NCI-H1694 (cell line): ENCODE measurements at regions not wholly inside any gene's neighbourhood (a gene's known extent, or its start where the extent isn't known, plus 50 kb on each side); places are given as distances from the start of the nearest gene placed in this dataset.

ENCODE experiments used
- DNase-seq: peaks from one replicate; lab custom pipeline; 2025; lab: John Stamatoyannopoulos, UW

DNA sequence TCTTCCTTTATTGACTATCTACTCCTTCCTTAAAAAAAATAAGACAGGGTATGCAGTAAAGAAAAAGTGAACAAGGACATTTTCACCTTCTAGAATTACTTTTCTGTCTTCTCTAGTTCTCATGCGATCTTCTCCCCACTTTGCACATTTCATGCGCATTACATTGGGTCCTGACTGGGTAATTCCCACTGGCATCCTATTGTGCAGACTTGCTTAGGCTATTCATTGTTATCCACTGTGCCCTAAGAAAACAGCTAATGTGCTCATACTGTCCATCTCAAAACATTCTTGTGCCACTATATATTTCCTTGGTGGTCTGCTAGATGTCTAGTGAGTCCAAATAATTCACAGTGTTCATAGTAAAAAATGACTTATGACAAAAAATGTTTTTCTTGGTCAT, 447.4 kb upstream of the ROBO1 start:
- no peak for DNase-seq

DNA sequence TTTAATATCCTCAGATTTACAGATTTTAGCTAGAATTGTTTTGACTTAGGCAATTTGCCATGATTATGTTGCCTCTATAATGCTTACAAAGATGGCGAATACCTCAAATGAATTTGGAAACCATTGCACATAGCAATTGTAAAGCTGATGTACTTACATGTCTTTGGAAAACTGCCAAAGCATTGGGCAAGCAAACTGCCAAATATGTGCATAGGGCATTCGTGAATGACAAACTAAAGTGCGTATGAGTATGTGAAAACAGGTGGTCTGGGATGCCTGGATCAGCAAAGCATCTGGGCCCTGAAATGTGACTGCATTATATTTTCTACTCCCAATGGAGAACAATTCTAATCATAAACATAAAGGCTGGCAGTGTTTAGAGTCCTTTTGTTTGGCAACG, 445.3 kb upstream of the ROBO1 start:
- DNase-seq = no peak

DNA sequence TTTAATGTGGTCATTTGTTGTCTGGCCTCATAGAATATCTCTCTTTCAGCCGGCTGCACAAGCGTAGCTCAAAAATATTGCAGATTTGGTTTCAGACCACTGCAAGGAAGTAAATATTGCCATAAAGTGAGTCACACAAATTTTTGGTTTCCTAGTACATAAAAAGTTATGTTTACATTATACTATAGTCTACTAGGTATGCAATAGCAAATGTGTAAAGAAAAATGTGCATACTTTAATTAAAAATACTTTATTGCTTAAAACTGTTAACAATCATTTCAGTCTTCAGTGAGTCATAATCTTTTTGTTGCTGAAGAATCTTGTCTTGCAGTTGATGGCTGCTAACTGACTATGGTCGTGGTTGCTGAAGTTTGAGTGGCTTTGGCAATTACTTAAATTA, 425.1 kb upstream of the ROBO1 start:
- no peak for DNase-seq

DNA sequence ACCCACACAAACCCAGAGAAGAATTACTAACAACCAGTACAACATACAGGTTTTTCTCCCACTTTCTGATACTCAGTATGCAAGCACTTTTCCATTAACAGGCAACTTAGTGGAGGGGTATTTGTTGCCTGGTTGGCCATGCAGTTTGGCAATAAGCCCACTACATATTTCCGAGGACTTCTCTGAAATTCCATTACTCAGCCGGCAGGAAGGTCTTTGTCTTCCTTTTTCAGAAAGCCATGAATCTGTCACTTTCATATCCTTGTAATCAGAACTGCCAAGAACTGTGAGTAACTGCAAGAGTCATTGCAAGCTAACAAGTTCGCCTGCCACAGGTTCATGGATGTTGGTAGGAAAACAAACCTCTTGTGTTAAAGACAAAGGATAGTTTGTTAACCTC, 422.3 kb upstream of the ROBO1 start:
- DNase-seq = no peak

DNA sequence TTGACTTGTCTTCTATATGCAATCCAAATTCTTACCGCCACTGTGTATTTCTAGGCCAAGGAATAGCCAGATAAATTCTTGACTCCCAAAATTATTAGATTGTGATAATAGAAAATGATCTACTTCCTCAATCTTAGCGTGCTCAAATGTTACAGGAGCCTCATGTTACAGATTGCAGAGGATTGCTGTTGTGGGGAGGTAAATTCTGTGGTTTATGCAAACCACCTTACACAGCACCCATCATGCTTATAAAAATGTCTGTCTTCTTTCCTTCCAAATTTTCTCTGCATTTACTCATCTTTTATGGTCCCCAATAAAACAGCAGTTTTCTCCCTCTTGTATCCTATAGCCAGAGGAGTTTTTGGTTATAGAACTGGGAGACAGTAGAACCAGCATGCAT, 420.2 kb upstream of the ROBO1 start:
- DNase-seq = no peak

DNA sequence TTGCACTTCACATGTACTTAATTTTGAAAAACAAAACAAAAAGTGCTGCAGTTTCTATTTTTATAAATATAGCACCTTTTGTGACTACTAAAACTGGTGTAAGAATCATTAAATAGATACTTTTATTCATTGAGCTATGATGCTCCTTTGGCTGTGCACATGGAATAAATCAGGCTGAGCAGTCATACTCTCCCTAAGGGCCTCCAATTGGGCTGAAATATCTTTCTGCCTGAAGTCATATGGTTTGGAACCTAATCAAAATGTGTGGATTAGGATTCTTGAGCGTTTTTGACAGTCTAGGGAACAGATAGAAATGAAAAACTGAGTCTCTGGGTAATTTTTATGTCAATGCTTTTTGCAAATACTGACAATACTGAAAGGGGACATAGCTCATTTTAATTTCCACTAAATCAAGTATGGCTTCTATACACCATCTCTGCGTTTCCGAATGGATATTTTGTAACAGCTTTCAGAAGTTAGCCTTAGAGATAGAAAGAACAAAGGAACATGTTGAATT, 392.2 kb upstream of the ROBO1 start:
- no peak for DNase-seq

DNA sequence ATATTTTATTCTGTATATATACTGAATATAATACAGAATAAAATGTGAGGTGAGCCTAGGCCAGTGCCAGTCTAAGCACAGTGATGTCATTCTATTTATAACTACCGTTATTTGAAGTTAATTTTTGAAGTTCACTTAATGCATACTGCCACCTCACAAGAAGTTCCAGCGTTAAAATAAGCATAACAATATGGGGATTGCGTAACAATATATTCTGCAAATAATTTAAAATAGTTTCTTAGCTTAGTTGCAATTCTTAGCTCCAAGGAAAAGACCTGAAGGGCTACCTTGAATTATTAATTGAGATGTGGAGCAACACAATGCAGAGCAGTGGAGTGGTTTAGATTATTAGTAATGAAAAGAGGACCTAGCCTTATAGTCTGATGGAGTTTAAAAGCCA, 390.5 kb upstream of the ROBO1 start:
- DNase-seq = no peak

DNA sequence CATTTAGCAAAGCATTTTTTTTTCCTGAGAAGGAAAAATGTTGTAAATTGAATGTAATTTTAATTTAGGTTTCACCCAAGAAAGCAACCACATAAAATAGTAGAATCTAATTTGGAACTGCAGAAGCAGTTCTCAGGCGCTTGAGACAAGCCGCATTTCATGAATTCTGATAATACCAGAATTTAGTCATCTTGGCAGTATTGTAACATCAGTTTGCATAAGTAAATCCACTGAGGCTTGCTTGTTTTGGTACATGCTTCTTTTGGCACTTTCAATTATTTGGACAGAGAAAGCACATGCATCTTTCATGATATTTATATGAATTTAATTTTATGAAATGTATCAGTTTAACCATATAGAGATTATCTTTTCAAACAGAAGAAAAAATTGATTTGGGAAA, 389.7 kb upstream of the ROBO1 start:
- DNase-seq = no peak

DNA sequence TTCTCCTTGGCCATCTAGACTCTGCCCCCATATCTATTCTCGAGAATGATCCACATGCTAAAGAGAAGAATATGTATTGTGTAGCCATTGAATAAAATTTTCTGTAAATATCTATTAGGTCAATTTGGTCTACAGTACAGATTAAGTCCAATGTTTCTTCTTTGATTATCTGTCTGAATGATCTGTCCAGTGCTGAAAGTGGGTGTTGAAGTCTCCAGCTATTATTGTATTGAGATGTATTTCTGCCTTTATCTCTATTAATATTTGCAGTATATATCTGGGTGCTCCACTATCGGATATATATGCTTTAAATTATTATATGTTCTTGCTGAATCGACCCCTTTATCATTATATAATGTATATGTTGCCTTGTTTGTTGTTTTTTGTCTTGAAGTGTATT, 384.9 kb upstream of the ROBO1 start:
- no peak for DNase-seq

DNA sequence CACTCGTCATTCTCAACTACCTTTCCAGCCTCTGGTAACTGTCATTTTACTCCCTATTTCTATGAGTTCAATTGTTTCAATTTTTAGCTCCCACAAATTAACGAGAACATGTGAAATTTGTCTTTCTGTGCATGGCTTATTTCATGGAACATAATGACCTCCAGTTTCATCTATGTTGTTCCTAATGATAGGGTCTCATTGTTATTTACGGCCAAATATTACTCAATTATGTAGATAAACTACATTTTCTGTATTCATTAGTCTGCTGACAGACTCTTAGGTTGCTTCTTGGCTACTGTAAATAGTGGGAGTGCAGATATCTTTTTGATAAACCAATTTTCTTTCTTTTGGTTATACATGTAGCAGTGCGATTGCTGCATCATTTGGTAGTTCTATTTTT, 374.9 kb upstream of the ROBO1 start:
- DNase-seq = no peak

DNA sequence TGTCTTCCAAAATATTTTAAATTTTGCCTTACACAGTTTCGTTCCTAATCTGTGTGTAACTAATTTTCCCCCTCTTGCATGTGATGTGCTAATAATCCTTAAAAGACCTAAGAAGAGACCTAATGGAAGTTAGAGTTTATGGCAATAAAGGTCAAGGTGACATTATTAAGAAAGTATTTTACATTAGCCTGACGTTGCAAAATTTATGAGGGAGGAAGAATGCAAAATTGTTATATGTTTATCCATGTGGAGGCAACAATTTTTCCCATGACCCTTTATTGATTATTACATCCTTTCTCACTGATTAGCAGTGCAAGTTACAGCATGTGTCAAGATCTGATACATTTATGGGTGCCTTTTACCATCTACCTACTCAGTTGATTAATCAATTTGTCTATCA, 373.8 kb upstream of the ROBO1 start:
- no peak for DNase-seq

DNA sequence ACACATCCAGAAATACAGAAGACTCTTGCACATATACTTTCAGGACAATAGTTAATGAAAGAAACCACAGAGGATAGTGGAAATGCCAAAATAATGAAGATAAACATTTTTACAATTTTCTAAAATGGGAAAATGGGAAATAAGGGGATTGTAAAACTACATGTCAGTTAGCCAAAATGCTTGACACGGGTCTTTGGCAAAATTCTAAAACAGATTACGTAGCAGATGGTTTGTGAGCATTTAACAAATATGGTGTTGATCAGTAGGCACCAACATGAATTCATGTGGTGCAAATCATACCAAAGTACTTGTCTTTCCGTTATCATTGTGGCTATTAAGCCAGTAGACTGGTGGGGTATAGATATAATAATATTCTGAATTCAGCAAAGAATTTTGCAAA, 348.5 kb upstream of the ROBO1 start:
- no peak for DNase-seq

DNA sequence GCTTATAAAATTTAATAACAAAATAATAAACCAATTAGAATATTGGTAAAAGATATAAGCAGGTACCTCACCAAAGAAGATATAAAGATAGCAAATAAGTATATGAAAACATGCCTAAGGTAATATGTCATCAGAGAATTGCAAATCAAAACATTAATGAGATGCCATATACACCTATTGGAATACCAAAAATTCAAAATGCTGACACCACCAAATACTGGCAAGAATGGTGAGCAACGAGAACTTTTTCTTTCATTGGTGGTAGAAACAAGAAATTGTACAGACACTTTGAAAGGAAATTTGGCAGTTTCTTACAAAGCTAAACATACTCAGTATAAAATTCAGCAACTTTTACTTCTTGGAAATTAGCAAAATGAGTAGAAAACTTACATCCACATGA, 346.9 kb upstream of the ROBO1 start:
- DNase-seq = no peak

DNA sequence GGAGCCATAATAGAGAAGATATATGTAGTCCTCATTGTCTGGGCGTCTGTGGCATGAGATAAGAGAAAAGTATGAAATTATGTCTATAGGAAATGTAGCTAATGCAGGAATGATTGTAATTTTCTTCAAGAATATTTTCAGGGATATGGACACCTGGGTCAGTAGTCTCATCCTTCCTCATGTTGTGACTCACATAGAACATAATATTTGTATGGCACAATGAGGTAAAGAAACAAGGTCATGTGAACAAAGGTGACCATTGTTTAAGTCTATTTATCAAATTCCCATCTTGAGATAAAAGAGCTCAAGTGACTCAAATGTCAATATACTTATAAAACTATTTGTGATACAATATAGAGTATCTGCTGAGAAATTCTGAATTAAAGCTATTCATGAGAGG, 345.5 kb upstream of the ROBO1 start:
- DNase-seq = no peak

DNA sequence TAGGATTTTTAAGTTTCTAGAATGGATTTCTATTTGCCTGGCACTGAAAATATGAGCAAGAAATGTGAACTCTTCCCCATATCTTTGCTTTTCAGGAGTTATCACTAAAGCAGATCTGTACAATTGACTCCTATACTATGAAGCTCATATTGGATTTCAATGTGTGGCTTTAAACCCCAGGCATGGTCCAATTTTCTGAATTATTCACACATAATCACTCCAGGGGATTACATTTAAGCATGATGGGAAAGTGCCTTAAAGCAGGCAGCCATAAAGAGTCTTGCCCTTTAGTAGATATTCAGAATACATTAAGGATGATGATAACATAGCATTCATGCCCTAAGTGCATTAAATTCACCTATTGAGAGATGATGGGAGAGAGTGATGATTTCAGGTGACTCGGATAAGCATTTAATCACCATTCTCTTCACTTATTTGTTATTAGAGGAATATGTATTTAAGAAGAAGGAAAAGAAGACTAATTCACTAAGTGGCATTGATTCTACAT, 331.8 kb upstream of the ROBO1 start:
- no peak for DNase-seq

DNA sequence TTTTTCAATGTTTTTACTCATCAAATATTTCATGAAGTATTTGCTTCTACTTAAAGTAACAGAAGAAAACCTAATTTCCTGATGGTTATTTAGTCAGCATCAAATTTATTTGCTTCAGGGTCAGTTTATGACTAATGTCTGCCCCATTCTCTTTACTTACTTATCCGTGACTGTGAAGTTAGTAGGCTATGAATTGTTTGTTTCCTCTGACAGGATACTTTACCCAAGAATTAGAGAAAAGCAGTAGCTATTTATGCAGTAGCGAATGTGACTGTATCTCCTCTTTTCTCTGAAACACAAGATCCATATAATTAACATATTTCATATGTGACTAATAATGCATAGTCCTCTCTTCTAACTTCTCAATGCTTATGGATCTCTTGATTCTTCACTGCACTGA, 329.9 kb upstream of the ROBO1 start:
- DNase-seq = no peak

DNA sequence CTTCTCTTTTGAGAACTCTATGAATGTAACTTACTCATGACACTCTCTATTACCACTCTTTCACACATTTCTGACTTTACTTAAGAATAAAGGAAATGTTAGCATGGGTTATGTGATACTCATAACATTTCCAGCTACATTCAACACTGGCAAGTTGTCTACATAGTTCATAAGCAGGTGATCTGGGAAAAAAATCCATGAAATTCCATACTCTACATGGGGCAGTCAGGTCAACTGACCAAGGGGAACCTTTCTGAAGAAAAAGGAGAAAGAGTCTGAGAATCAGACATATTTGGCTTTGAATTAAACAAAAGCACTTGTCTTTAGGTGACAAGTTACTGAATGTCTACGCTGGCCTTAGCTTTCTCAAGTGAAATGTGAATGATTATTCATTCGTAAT, 329.1 kb upstream of the ROBO1 start:
- no peak for DNase-seq

DNA sequence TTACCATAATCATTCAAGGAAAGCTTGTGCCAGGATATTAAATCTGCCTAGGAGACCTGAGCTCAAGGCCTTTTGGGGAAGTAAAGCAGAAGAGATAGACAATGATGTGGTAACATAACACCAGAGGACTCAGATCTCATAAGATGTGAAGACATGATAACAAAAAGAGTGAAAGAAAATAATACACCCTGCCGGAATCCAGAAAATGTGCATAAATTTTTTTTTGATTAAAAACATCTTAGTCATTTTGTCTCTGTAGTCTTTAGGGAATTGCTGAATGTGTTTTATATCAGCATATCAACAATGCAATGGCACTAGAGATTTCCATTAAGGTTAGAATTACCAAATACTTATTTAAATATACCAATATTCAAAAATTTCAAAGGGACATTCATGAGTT, 326.8 kb upstream of the ROBO1 start:
- no peak for DNase-seq

DNA sequence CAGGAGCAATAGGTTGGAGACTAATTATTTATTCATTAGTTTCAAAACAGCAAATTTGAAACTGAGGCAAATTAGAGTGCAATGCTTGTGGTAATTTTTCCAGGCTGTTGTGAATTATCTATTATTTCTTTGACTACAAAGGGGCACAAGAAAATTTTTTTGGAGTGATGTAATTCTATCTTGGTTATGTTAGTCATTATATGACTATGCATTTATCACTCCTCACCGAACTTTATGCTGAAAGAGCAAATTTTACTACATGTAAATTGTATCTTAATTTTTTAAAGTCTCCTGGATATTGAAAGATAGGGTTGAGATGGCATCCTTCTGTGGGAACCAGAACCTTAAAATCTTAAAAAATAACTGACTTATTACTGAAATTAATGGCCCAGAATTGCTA, 320.0 kb upstream of the ROBO1 start:
- DNase-seq = no peak

DNA sequence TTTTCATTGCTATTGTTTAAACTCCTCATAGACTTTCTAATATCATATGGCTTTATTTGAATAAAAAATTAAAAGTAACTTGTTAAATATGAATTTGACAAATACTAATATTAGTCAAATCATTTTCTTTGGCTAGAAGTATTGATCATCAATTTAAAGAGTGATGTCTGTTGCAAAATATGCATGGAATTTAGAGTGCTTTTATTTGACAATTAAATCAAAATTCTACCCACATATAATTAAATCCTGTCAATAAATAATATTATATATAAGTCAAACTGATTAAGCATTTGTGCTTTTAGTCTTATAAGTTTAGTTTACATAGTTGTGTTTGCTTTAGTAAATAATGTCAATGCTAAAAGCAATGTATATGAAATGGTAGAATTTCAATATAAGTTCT, 318.6 kb upstream of the ROBO1 start:
- no peak for DNase-seq

DNA sequence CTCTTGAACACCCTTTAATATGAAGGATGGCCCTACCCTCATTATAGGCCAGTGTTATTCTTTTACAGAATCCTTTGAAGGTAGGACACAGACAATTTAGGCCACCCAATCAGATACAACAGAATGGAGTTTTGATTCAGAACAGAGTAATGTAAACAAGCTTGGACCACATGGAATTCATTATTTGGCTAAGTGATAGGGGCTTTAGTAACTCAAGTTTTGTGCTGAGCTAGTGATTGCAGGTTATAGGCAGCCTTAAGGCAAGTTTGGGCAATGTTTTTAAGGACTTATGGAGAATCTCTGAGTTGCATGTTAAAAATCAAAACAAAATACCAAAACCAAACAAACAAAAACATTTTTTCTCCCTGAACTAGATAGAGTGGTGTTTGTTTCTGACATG, 312.1 kb upstream of the ROBO1 start:
- no peak for DNase-seq

DNA sequence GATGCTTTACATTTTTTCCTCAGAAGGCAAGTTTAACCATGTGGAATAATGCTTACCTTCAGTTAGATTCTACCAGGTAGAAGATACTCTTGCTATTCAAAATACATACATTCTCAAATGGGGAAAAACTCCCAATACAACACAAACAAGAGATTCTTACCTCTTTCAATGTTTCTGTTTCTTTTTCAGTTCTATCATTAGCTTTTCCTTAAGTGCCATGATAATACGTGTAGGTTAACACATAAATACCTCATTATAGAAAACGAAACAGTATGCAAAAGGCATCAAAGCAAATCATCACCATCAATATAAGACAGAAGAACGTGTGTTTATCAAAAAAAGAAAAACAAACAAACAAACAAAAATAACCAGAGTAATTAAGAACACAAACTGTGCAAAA, 300.7 kb upstream of the ROBO1 start:
- no peak for DNase-seq

DNA sequence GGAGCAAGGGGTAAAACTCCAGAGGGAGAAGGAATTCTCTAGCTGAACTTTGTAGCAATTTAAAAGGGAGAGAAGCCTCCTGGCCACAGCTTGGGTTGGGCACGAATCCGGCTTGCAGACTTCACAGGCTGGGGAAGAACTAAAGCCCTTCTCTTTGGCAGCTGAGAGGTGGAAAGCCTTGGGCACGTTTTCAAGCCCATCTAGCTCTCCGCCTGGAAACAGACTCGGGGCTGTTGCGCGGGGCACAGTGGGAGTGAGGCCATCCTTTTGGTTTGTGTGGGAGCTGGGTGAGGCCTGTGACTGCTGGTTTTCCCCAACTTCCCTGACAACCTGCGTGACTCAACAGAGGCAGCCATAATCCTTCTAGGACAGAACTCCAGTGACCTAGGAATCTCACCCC, 295.7 kb upstream of the ROBO1 start:
- DNase-seq = no peak

DNA sequence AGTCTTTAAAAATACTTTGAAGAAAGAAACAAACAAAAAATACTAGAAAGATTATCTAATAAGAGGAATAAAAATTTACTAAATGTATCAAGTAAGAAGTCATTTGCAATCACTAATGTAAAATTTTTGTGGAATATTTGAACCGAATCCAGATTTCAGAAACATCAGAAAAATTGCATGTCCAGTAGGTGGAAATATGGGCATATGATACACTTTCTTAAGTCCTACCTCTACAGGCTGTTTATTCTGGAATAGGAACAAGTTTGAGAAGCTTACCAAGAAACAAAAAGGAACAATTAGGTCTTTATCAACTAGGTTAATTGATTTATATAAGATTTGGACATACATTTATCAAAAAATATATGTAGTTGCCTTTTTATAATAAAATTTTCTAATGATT, 292.9 kb upstream of the ROBO1 start:
- DNase-seq = no peak

DNA sequence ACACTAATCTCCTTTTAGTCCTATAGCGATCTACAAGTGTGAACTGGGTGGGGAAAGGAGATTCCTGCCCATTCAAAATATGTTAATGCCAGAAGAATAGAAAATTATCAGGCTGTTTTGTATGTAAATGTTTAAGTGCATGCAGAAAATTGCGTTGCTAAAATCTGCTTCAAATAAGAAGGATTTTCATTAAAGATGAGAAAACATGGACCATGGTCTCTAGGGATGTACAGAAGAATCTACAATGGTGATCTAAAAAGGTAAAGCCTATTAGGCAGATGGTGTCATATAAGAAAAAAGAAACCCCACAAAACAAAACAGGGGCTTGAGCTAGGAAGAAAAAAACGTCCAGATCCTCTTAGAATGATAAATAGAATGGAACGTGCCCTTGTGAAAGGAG, 287.5 kb upstream of the ROBO1 start:
- DNase-seq = no peak
